Neural crest cell (in vitro differentiated cells): ENCODE measurements at regions not wholly inside any gene's neighbourhood (a gene's known extent, or its start where the extent isn't known, plus 50 kb on each side); places are given as distances from the start of the nearest gene placed in this dataset.

Source experiments
- DNase-seq: peaks from one replicate; pipeline ENCODE4 v3.0.0; 2021; ENCODE audit warnings: low read depth, mixed read lengths, low spot score
- H3K27ac Mint-ChIP-seq: one replicate; pipeline ENCODE4 v1.8.0; 2021; ENCODE audit warnings: mild to moderate bottlenecking, mixed read lengths; ENCODE audit not compliant: unreplicated experiment
- H3K27me3 Mint-ChIP-seq: 2 replicates; pipeline ENCODE4 v1.8.0; 2021; ENCODE audit warnings: low read depth, mild to moderate bottlenecking, mixed read lengths
- H3K36me3 Mint-ChIP-seq: 2 replicates; pipeline ENCODE4 v1.8.0; 2021; ENCODE audit warnings: low read depth, mild to moderate bottlenecking, mixed read lengths
- H3K4me1 Mint-ChIP-seq: 2 replicates; pipeline ENCODE4 v1.8.0; 2021; ENCODE audit warnings: mixed read lengths
- H3K4me3 Mint-ChIP-seq: one replicate; pipeline ENCODE4 v1.8.0; 2021; ENCODE audit warnings: mild to moderate bottlenecking, mixed read lengths
- H3K9me3 Mint-ChIP-seq: 2 replicates; pipeline ENCODE4 v1.8.0; 2021; ENCODE audit warnings: mixed read lengths
- CTCF ChIP-seq: fragments of 200-600 bp; sonication (generic); conservative IDR thresholded peaks from 2 replicates; pipeline ENCODE4 v1.5.0; 2021; ENCODE audit warnings: antibody characterized with exemption, mild to moderate bottlenecking

- no peaks in the 10 kb centered on the region for H3K36me3 Mint-ChIP-seq
- no peaks in the 10 kb centered on the region for H3K4me1 Mint-ChIP-seq
- TF ChIP-seq CTCF = no peak
- H3K27me3 Mint-ChIP-seq = no peaks in the 10 kb centered on the region
- H3K27ac Mint-ChIP-seq = no peak overlapping the region
- no peak overlapping the region for H3K4me3 Mint-ChIP-seq
- H3K9me3 Mint-ChIP-seq = no peaks in the 10 kb centered on the region
- no peak for DNase-seq
Observed at GRCh38 chr11:25769287-25769686, 562.6 kb upstream of the ANO3 start.

- Mint-ChIP-seq H3K27me3 (no peaks in the 10 kb centered on the region), H3K9me3 (no peaks in the 10 kb centered on the region), H3K4me3 (no peak overlapping the region), H3K36me3 (no peaks in the 10 kb centered on the region), H3K4me1 (no peaks in the 10 kb centered on the region), H3K27ac (no peak overlapping the region)
- no peak for TF ChIP-seq CTCF
- DNase-seq = no peak
Observed at GRCh38 chr11:25771605-25772004, 560.3 kb upstream of the ANO3 start.

DNA sequence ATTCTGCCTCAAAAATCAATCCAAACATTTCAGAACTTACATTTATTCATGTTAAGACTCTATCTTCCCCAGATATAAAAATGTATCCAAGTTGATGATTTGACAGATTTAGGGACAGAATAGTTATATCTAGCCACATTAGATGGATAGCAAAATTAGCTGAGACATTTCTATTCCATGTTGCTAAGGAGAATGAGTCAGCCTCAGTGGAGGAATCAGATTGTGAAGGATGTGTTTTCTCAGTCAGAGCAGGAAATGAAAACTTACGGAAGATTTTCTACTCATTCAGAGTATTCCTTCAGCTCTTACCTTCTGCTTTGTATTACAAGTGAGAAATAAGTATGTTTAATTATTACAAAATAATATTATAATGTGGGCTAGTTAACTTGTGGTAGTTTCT is 556.3 kb upstream of the ANO3 start:
- TF ChIP-seq CTCF = no peak
- Mint-ChIP-seq H3K27me3 (no peaks in the 10 kb centered on the region), H3K4me3 (no peak overlapping the region), H3K27ac (no peak overlapping the region), H3K4me1 (no peaks in the 10 kb centered on the region), H3K36me3 (no peaks in the 10 kb centered on the region), H3K9me3 (no peaks in the 10 kb centered on the region)
- DNase-seq = no peak

DNA sequence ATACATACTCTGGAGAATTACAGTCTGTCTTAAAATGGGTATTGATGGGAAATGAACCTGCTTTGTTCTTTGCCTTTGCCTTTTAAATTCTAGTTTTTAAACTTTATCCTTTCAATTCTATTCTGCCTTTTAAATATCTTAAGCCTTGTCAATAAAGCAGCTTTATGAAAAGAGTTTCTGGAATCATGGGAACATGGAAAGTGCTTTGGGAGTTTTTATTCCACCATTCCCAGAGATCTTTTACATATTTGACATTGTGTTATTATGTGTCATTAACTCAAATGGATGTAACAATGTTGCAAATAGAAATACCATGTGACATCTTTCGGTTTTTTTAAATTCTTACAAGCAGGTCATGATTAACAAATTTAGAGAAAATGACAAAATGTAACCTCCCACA is 555.7 kb upstream of the ANO3 start:
- no peaks in the 10 kb centered on the region for H3K9me3 Mint-ChIP-seq
- no peak for TF ChIP-seq CTCF

GRCh38 chr11:25777343-25777742 is 554.6 kb upstream of the ANO3 start:
- Mint-ChIP-seq H3K9me3 (no peaks in the 10 kb centered on the region), H3K4me3 (no peak overlapping the region), H3K27me3 (no peaks in the 10 kb centered on the region), H3K4me1 (no peaks in the 10 kb centered on the region), H3K36me3 (no peaks in the 10 kb centered on the region), H3K27ac (no peak overlapping the region)
- TF ChIP-seq CTCF = no peak
- no peak for DNase-seq

More for the DNA sequence above, 555.7 kb upstream of the ANO3 start:
- no peaks in the 10 kb centered on the region for H3K27me3 Mint-ChIP-seq
- no peaks in the 10 kb centered on the region for H3K36me3 Mint-ChIP-seq
- H3K4me3 Mint-ChIP-seq = no peak overlapping the region
- no peaks in the 10 kb centered on the region for H3K4me1 Mint-ChIP-seq
- H3K27ac Mint-ChIP-seq = no peak overlapping the region
- no peak for DNase-seq

DNA sequence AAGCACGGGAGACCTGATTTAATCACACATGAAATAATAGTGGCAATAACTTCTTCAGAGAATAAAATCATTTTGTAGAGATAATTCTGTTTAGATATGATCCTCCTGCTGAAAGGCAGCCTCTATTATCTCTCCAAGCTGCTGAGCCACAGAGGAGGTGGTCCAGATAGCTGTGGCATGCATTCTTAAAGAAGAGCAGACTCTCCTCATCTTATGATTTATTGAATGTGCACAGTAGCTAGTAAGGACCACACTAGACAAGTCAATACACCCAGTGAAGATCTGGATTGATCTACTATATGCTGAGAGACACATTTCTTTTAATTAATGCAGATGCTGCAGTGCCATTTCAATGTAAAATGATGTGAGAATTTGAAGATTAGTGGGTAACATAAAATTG is 552.9 kb upstream of the ANO3 start:
- H3K27ac Mint-ChIP-seq = no peak overlapping the region
- H3K27me3 Mint-ChIP-seq = no peaks in the 10 kb centered on the region
- H3K36me3 Mint-ChIP-seq = no peaks in the 10 kb centered on the region
- TF ChIP-seq CTCF = no peak
- H3K4me3 Mint-ChIP-seq = no peak overlapping the region
- no peaks in the 10 kb centered on the region for H3K4me1 Mint-ChIP-seq
- no peak for DNase-seq
- H3K9me3 Mint-ChIP-seq = peaks cover 5% of the 10 kb centered on the region
